GM18502 (cell line): ENCODE measurements at regions not wholly inside any gene's neighbourhood (a gene's known extent, or its start where the extent isn't known, plus 50 kb on each side); places are given as distances from the start of the nearest gene placed in this dataset.

ENCODE experiments used
- ATAC-seq: cut with Tn5 transposase; IDR thresholded peaks from one replicate; pipeline ENCODE4 v1.9.1; 2021; ENCODE audit warnings: mild to moderate bottlenecking; ENCODE audit not compliant: unreplicated experiment, poor library complexity

GRCh38 chr4:71266090-71266794 is 72.6 kb upstream of the SLC4A4 start:
- peak; percentile 55 for ATAC-seq

- ATAC-seq = no peak
These were observed 71.6 kb upstream of the SLC4A4 start for GRCh38 chr4:71267244-71267643.

- no peak for ATAC-seq
These were observed 70.7 kb upstream of the SLC4A4 start for GRCh38 chr4:71268166-71268565.

DNA sequence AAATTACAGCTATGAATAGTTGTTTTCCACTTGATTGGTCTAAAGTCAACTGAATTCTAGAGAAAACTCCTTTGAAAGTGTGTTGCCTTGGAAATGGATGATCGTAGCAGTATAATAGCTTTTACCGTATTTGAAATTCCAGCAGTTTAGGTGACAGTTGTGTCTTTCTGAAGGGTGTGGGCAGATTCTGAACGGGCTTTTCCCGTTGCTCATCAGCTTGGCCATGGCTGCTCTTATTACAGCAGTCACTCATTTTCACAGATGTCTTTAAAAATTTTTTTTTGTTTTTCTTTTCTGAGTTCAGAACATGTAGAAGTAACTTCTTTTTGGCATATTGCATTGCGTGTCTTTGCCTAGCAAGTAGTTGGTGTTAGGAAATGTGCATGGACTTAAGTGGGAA is 69.6 kb upstream of the SLC4A4 start:
- ATAC-seq = no peak

- ATAC-seq = peak; percentile 60
These were observed 67.9 kb upstream of the SLC4A4 start for GRCh38 chr4:71270901-71271300.

DNA sequence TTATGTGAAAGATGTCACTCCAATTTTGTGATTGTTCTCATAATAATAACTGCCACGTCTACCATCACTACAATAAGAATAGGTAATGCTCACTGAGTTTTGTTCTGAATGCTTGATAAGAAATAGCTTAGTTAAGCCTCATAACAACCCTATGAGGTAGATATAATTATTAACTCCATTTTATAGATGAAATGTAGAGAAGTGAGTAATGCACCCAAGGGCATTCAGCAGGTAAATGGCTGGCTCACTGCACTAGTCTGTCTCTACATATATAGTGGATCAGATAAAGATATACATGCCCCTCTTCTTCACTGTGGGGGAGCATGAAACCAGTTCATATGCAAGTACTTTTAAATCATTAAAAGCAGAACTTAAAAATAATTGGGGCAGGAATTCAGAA is 65.8 kb upstream of the SLC4A4 start:
- no peak for ATAC-seq

DNA sequence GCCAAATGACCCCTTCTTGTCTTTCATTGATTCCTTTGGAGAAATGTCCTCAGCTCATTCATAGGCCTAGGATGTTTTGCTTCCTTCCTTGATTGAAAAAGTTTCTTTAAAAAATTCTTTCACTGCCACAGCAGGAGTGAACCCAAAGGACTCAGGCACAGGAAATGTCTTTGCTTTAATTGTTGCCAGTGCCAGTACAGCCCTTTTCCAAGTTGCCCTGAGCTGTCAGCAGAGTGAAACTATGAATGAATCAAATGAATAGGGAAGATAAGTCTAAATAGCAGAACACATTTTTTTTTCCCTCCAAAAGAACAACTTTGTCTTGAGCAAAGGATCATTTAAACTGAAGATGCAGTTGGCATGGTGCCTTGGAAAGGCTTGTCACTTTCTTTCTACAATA is 63.8 kb upstream of the SLC4A4 start:
- ATAC-seq = no peak

DNA sequence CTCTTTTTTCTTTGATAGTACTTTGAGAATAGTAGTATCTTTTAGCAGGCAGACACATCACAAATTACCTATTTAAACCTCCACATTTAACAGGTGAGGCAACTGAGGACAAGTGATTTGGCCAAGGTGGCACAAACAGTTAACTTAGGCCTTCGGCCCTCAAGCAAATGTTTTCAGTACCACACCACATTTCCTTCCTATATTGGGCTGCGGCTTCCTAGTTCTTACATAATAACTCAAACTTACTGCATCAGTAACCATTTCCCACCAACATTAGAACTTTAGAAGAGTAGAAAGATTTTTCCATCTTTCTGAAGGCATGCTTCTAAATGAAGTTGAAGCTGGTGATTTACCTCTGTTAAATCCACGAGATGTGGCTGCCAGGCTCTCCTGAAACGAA is 63.2 kb upstream of the SLC4A4 start:
- ATAC-seq = no peak

- no peak for ATAC-seq
These were observed 61.5 kb upstream of the SLC4A4 start for GRCh38 chr4:71277353-71277752.

- no peak for ATAC-seq
These were observed 55.1 kb upstream of the SLC4A4 start for GRCh38 chr4:71283642-71284257.

DNA sequence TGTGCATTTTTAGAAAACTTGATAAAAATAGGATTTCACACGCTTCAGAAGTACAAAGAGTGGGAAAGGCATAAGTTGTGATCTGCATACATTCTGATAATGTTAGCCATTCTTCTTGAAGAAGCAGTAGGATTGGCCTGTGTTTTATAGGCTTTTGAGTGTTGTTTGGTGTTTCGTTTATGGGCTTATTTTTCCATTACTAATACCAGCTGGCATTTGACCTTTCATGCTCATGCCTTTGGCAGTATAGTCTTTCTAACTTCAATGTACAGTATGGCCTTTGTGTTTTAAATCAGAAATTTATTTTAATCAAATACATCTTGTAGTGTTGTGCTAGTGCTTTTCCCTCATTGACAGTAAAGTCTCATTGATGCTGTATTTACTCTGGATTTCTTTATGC is 51.5 kb upstream of the SLC4A4 start:
- no peak for ATAC-seq

DNA sequence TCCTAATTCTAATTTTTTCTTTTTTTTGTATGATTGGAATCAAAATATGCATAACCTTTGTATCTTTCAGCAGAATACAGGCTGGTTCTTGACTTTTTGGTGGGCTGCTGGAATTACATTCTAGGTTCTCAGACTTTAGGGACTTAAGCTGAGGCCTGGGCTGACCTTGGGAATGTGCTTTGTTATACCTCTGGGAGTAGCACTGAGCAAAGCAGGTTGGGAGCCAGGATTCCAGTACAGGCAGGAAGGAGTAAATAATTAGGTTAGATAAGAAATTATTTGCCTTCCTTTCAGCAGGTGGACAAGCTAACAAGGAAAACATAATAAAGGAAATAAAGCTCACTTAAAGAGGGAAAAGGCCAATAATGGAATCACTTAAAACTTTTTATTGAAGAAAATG is 49.9 kb upstream of the SLC4A4 start:
- ATAC-seq = no peak
